ENCODE measurements at regions not wholly inside any gene's neighbourhood (a gene's known extent, or its start where the extent isn't known, plus 50 kb on each side); places are given as distances from the start of the nearest gene placed in this dataset.

GRCh38 chr3:19029837-19030521 is 118.3 kb upstream of the KCNH8 start:
- Histone ChIP-seq H3K4me3 (no peak overlapping the region), H3K27ac (no peak overlapping the region), H3K27me3 (replicated peaks in 1 of 7) (no peaks in the 10 kb centered on the region), H3K4me1 (no peaks in the 10 kb centered on the region), H3K9me3 (peaks cover 0 to under 1% (median 0%) of the 10 kb centered on the region in 8 donors), H3K36me3 (no peaks in the 10 kb centered on the region)
- intact Hi-C loops (cut with DNase I; ENCODE audit: low total_unique reads), result no loop called here
- no peak for DNase-seq
- WGBS, 5 donors, result 81 to 99% (median 87%) methylated on average over 2 of the region's 2 CpGs
- no peak for TF ChIP-seq POLR2AphosphoS5 (IDR thresholded peaks at IDR 0.05)
- TF ChIP-seq CTCF (IDR thresholded peaks at IDR 0.05 in 8 of 11, conservative IDR thresholded peaks at IDR 0.05 in 3 of 11), result no peak
- TF ChIP-seq POLR2A (IDR thresholded peaks at IDR 0.05), result no peak

GRCh38 chr3:19025441-19025840 is 122.9 kb upstream of the KCNH8 start:
- no peak overlapping the region for H3K4me3 ChIP-seq
- WGBS, 5 donors, result 80 to 97% (median 83%) methylated on average over 1 of the region's 1 CpG
- no peaks in the 10 kb centered on the region for H3K27me3 ChIP-seq (replicated peaks in 1 of 7)
- no peak overlapping the region for H3K27ac ChIP-seq
- no peaks in the 10 kb centered on the region for H3K4me1 ChIP-seq
- intact Hi-C loops (cut with DNase I; ENCODE audit: low total_unique reads), result no loop called here
- H3K36me3 ChIP-seq, result no peaks in the 10 kb centered on the region
- TF ChIP-seq CTCF (IDR thresholded peaks at IDR 0.05 in 8 of 11, conservative IDR thresholded peaks at IDR 0.05 in 3 of 11), result no peak
- no peak for TF ChIP-seq POLR2AphosphoS5 (IDR thresholded peaks at IDR 0.05)
- no peak for TF ChIP-seq POLR2A (IDR thresholded peaks at IDR 0.05)
- no peaks in the 10 kb centered on the region for H3K9me3 ChIP-seq
- DNase-seq, result no peak

GRCh38 chr3:19022546-19022945 is 125.8 kb upstream of the KCNH8 start:
- Histone ChIP-seq H3K27ac (no peak overlapping the region), H3K4me3 (no peak overlapping the region), H3K27me3 (replicated peaks in 1 of 7) (no peaks in the 10 kb centered on the region), H3K9me3 (peaks cover 0 to 3% (median 0%) of the 10 kb centered on the region in 8 donors), H3K4me1 (no peaks in the 10 kb centered on the region), H3K36me3 (no peaks in the 10 kb centered on the region)
- DNase-seq, result no peak
- TF ChIP-seq POLR2A (IDR thresholded peaks at IDR 0.05) (no peak), POLR2AphosphoS5 (IDR thresholded peaks at IDR 0.05) (no peak), CTCF (IDR thresholded peaks at IDR 0.05 in 8 of 11, conservative IDR thresholded peaks at IDR 0.05 in 3 of 11) (no peak)
- intact Hi-C loops (cut with DNase I; ENCODE audit: low total_unique reads), result no loop called here
- WGBS, 5 donors, result 78 to 84% (median 79%) methylated on average over 4 of the region's 4 CpGs

- no peaks in the 10 kb centered on the region for H3K4me1 ChIP-seq
- TF ChIP-seq CTCF (IDR thresholded peaks at IDR 0.05 in 8 of 11, conservative IDR thresholded peaks at IDR 0.05 in 3 of 11), result no peak
- H3K27ac ChIP-seq, result no peak overlapping the region
- intact Hi-C loops (cut with DNase I; ENCODE audit: low total_unique reads), result no loop called here
- no peaks in the 10 kb centered on the region for H3K36me3 ChIP-seq
- peaks cover 0 to 4% (median 0%) of the 10 kb centered on the region in 8 donors for H3K9me3 ChIP-seq
- H3K27me3 ChIP-seq (replicated peaks in 1 of 7), result no peaks in the 10 kb centered on the region
- DNase-seq, result no peak
- H3K4me3 ChIP-seq, result no peak overlapping the region
- 84 to 99% (median 92%) methylated on average over 2 of the region's 2 CpGs for WGBS, 5 donors
Measured at GRCh38 chr3:19016851-19017250, 131.5 kb upstream of the KCNH8 start.

Data from spleen (tissue), 11 donors.